IMR-90 (cell line): ENCODE measurements at regions not wholly inside any gene's neighbourhood (a gene's known extent, or its start where the extent isn't known, plus 50 kb on each side); places are given as distances from the start of the nearest gene placed in this dataset.

Experiments used
- ATAC-seq: fragments of 200-7000 bp; cut with Tn5 transposase; 2 replicates; pipeline ENCODE4 v1.9.1; 2020; ENCODE audit warnings: low read depth, mild to moderate bottlenecking, moderate library complexity
- BruUV-seq: library from RNA; stranded (reverse); fragments of 400-500 nt; replicated peaks from 2 replicates; lab custom pipeline; 2021; lab: Mats Ljungman, UMichigan
- CTCF ChIA-PET: fragments of 300-600 bp; formaldehyde crosslinking; extraction: SDS; loops from one replicate; lab custom pipeline; 2021; ENCODE audit warnings: antibody characterized with exemption; lab: Yijun Ruan, JAX
- POLR2A ChIA-PET: fragments of 300-600 bp; sonication (Branson Sonifier 250); formaldehyde crosslinking; loops from one replicate; lab custom pipeline; 2022; ENCODE audit warnings: antibody characterized with exemption; ENCODE audit not compliant: unreplicated experiment; lab: Charles Lee
- DNase-seq: peaks from one replicate; pipeline ENCODE4 v3.0.0; 2013
- H2AFZ ChIP-seq: replicated peaks from 2 replicates; pipeline ENCODE3; 2013; ENCODE audit warnings: low read length, mild to moderate bottlenecking; ENCODE audit not compliant: poor library complexity
- H2AK5ac ChIP-seq: 2 replicates; pipeline ENCODE4 v1.6.1; 2013; ENCODE audit warnings: low read depth, low read length, inconsistent platforms
- H2AK9ac ChIP-seq: replicated peaks from 2 replicates; pipeline ENCODE3; 2013; ENCODE audit warnings: mild to moderate bottlenecking, low read depth, low read length, moderate library complexity; ENCODE audit not compliant: poor library complexity
- H2BK120ac ChIP-seq: 2 replicates; pipeline ENCODE4 v1.6.1; 2013; ENCODE audit warnings: low read depth, low read length, inconsistent platforms
- H2BK15ac ChIP-seq: 3 replicates; pipeline ENCODE4 v1.6.1; 2013; ENCODE audit warnings: low read depth, low read length, inconsistent platforms
- H2BK20ac ChIP-seq: 2 replicates; pipeline ENCODE4 v1.6.1; 2013; ENCODE audit warnings: low read depth, mild to moderate bottlenecking, inconsistent platforms, low read length, moderate library complexity
- H2BK5ac ChIP-seq: 2 replicates; pipeline ENCODE4 v1.6.1; 2013; ENCODE audit warnings: mild to moderate bottlenecking, low read depth, low read length, inconsistent platforms; ENCODE audit not compliant: poor library complexity, severe bottlenecking
- H3K14ac ChIP-seq: replicated peaks from 2 replicates; pipeline ENCODE4 v1.6.1; 2013; ENCODE audit warnings: low read depth, low read length, inconsistent platforms
- H3K18ac ChIP-seq: 2 replicates; pipeline ENCODE4 v1.6.1; 2013; ENCODE audit warnings: low read depth, low read length, control low read depth
- H3K23ac ChIP-seq: 2 replicates; pipeline ENCODE4 v1.6.1; 2013; ENCODE audit warnings: low read depth, low read length, inconsistent platforms
- H3K27ac ChIP-seq: 2 replicates; pipeline ENCODE4 v1.5.1; 2013; ENCODE audit warnings: mild to moderate bottlenecking, control low read depth, low read length; ENCODE audit not compliant: insufficient read depth
- H3K27me3 ChIP-seq: 2 replicates; pipeline ENCODE4 v1.6.1; 2013; ENCODE audit warnings: low read length; ENCODE audit not compliant: control insufficient read depth, insufficient read depth
- H3K36me3 ChIP-seq: 2 replicates; pipeline ENCODE4 v1.6.1; 2013; ENCODE audit warnings: low read length, mixed read lengths; ENCODE audit not compliant: control insufficient read depth, insufficient read depth
- H3K4ac ChIP-seq: 2 replicates; pipeline ENCODE4 v1.6.1; 2013; ENCODE audit warnings: low read depth, low read length, inconsistent platforms
- H3K4me1 ChIP-seq: 2 replicates; pipeline ENCODE4 v1.6.1; 2013; ENCODE audit warnings: low read length, mixed read lengths; ENCODE audit not compliant: control insufficient read depth, insufficient read depth
- H3K4me2 ChIP-seq: 2 replicates; pipeline ENCODE4 v1.6.1; 2013; ENCODE audit warnings: low read depth, mild to moderate bottlenecking, control low read depth, low read length, moderate library complexity
- H3K4me3 ChIP-seq: 2 replicates; pipeline ENCODE4 v1.5.1; 2013; ENCODE audit warnings: low read depth, mild to moderate bottlenecking, control low read depth, low read length, moderate library complexity; ENCODE audit not compliant: insufficient read depth
- H3K56ac ChIP-seq: 2 replicates; pipeline ENCODE4 v1.6.1; 2013; ENCODE audit warnings: low read length, inconsistent platforms; ENCODE audit not compliant: insufficient read depth; ENCODE audit errors: extremely low read depth
- H3K79me1 ChIP-seq, 2 experiments: 2 replicates each; pipeline ENCODE4 v1.6.1; 2013; ENCODE audit warnings: low read length in 2 of 2, inconsistent platforms in 1 of 2, low read depth in 1 of 2
- H3K9ac ChIP-seq: 2 replicates; pipeline ENCODE4 v1.6.1; 2013; ENCODE audit warnings: low read depth, low read length, control low read depth
- H3K9me1 ChIP-seq: 2 replicates; pipeline ENCODE4 v1.6.1; 2013; ENCODE audit warnings: low read length, inconsistent platforms; ENCODE audit not compliant: insufficient read depth
- H3K9me3 ChIP-seq: 2 replicates; pipeline ENCODE4 v1.6.1; 2013; ENCODE audit warnings: low read length; ENCODE audit not compliant: control insufficient read depth, insufficient read depth
- H4K20me1 ChIP-seq: 2 replicates; pipeline ENCODE4 v1.6.1; 2013; ENCODE audit warnings: low read length, inconsistent platforms; ENCODE audit not compliant: insufficient read depth
- H4K5ac ChIP-seq: 2 replicates; pipeline ENCODE4 v1.6.1; 2013; ENCODE audit warnings: mild to moderate bottlenecking, low read depth, low read length, control low read depth
- H4K8ac ChIP-seq, 2 experiments: 2 replicates each; pipeline ENCODE4 v1.6.1; 2013; ENCODE audit warnings: low read depth in 2 of 2, low read length in 2 of 2, control low read depth in 1 of 2, inconsistent platforms in 1 of 2
- H4K91ac ChIP-seq: 2 replicates; pipeline ENCODE4 v1.6.1; 2013; ENCODE audit warnings: low read depth, low read length, inconsistent platforms; ENCODE audit not compliant: insufficient read depth
- MAZ ChIP-seq: IDR thresholded peaks from 2 replicates; pipeline ENCODE4 v1.6.1; 2012; ENCODE audit warnings: low read depth, mild to moderate bottlenecking, low read length, improper control_type of control experiment, moderate library complexity, borderline replicate concordance
- MXI1 ChIP-seq: IDR thresholded peaks from 2 replicates; pipeline ENCODE4 v1.6.1; 2012; ENCODE audit warnings: low read depth, mild to moderate bottlenecking, low read length, moderate library complexity, borderline replicate concordance
- POLR2A ChIP-seq: IDR thresholded peaks from 2 replicates; pipeline ENCODE4 v1.6.1; 2012; ENCODE audit warnings: mild to moderate bottlenecking, low read depth, low read length
- RFX5 ChIP-seq: IDR thresholded peaks from 2 replicates; pipeline ENCODE4 v1.8.0; 2012; ENCODE audit warnings: low read depth, mild to moderate bottlenecking, low read length, moderate library complexity
- WGBS, 2 experiments: methylation state at CpG; one replicate each; pipeline versions ENCODE4 v1.1.5 to v1.1.7; 2013; ENCODE audit warnings: missing lambda C conversion rate in 2 of 2; ENCODE audit not compliant: insufficient read length in 1 of 2; ENCODE audit errors: extremely low coverage in 2 of 2; 5-methylcytosine and 5-hydroxymethylcytosine counted together
- dilution Hi-C: fragments of 300-500 bp; cut with HindIII; formaldehyde crosslinking; loops from one replicate; pipeline ENCODE4 v1.14.3; 2018; ENCODE audit warnings: low sequenced_read_pairs; ENCODE audit not compliant: unreplicated experiment
- in situ Hi-C: fragments of 300-500 bp; cut with MboI; formaldehyde crosslinking; loops from 3 replicates; pipeline ENCODE4 v1.14.3; 2019; ENCODE audit warnings: low sequenced_read_pairs, inconsistent platforms, mixed read lengths
- intact Hi-C: fragments of 100-400 bp; cut with micrococcal nuclease; formaldehyde crosslinking; loops from 2 replicates; pipeline ENCODE4 v1.10.0; 2022

GRCh38 chr2:7437716-7438632, 520.8 kb downstream of the RNF144A start:
- no TSS peak for BruUV-seq

More at GRCh38 chr2:7437716-7438632, 520.8 kb downstream of the RNF144A start:
- intact Hi-C loops (no loop called here), dilution Hi-C loops (no loop called here), in situ Hi-C loops (no loop called here)
- Histone ChIP-seq H2BK15ac (no peak overlapping the region), H3K9me3 (no peaks in the 10 kb centered on the region), H2AK5ac (no peak overlapping the region), H3K4ac (no peak overlapping the region), H3K4me1 (no peaks in the 10 kb centered on the region), H3K27ac (no peak overlapping the region), H4K91ac (no peak overlapping the region), H3K79me1 (no peaks in the 10 kb centered on the region), H2BK120ac (no peak overlapping the region), H2BK20ac (no peak overlapping the region), H3K56ac (no peak overlapping the region), H4K8ac (no peak overlapping the region), H2AFZ (no peak overlapping the region), H3K4me2 (no peak overlapping the region), H3K14ac (no peak overlapping the region), H3K9me1 (no peaks in the 10 kb centered on the region), H3K36me3 (no peaks in the 10 kb centered on the region), H4K5ac (no peak overlapping the region), H3K4me3 (no peak overlapping the region), H4K20me1 (no peaks in the 10 kb centered on the region), H2BK5ac (no peak overlapping the region), H3K18ac (no peak overlapping the region), H2AK9ac (no peak overlapping the region), H3K27me3 (no peaks in the 10 kb centered on the region), H3K9ac (no peak overlapping the region), H3K23ac (no peak overlapping the region)
- no peak for TF ChIP-seq MXI1
- TF ChIP-seq POLR2A = no peak
- no peak for TF ChIP-seq MAZ
- no peak for TF ChIP-seq RFX5
- ChIA-PET CTCF (no interaction called here), POLR2A (no interaction called here)
- DNase-seq (no peak), ATAC-seq (no peak)
- 40% methylated on average over 1 of the region's 9 CpGs; no CpG with 5 or more reads in 1 of the 2 experiments for WGBS, 2 experiments
